ENCODE measurements at regions not wholly inside any gene's neighbourhood (a gene's known extent, or its start where the extent isn't known, plus 50 kb on each side); places are given as distances from the start of the nearest gene placed in this dataset.

DNA sequence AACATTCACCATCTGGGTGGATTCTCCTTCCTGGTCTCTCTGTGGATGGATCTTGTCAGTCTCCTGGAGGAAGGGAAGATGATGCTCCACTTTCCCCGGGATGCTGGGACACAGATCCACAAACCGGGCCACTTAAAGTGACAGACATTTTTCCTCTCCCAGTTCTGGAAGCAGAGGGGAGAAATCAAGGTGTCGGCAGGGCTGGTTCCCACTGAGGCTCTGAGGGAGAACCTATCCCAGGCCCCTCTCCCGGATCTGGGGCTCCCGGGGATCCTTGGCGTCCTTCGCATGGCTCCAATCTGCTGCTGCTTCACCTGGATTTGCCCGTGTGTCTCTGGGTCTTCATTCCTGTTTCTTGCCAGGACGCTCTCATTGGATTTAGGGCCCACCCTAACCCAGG is 263.1 kb upstream of the TNRC6C start:
- no peak overlapping the region for H3K4me3 ChIP-seq (ENCODE audit: low read length)
- no peak overlapping the region for H3K4me2 ChIP-seq (ENCODE audit: low read length)
- peaks cover 4% of the 10 kb centered on the region for H3K4me1 ChIP-seq (ENCODE audit: control insufficient read depth, insufficient read depth, low read length)
- H3K27me3 ChIP-seq (ENCODE audit: control insufficient read depth, insufficient read depth, low read length), result peaks cover 77% of the 10 kb centered on the region
- H3K9ac ChIP-seq (ENCODE audit: low read depth, low read length), result no peak overlapping the region
- H3K36me3 ChIP-seq (ENCODE audit: insufficient read depth, low read length), result no peaks in the 10 kb centered on the region
- no peaks in the 10 kb centered on the region for H3K9me3 ChIP-seq (replicated peaks; ENCODE audit: low read length)

DNA sequence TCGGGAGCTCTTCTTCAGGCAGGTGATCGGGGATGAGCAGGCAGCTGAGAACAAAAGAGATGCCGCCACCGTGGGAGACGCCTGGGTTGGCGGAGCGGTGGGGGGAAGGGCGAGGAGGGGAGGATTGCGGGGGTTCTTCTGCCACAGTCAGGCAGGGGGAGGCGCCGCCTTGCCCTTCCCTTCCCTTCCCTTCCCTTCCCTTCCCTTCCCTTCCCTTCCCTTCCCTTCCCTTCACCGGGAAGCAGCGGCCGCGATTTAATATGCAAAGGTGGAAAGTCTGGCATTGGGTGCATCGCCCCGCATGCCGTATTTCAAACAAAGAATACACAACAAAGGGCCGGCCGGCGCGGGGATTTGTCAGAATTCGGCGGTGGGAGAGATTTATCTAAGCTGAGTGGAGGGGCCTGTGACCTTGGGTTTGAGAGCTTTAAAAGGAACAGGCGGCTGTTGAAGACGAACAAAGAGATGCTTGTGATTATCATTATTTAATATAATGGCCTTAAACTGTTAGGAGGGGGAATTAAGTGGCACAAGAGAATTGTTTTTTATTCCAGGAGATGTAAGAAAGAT is 262.3 kb upstream of the TNRC6C start:
- H3K9me3 ChIP-seq (replicated peaks; ENCODE audit: low read length), result no peaks in the 10 kb centered on the region
- no peak overlapping the region for H3K4me2 ChIP-seq (ENCODE audit: low read length)
- no peaks in the 10 kb centered on the region for H3K4me1 ChIP-seq (ENCODE audit: control insufficient read depth, insufficient read depth, low read length)
- H3K4me3 ChIP-seq (ENCODE audit: low read length), result no peak overlapping the region
- no peaks in the 10 kb centered on the region for H3K36me3 ChIP-seq (ENCODE audit: insufficient read depth, low read length)
- peaks cover 77% of the 10 kb centered on the region for H3K27me3 ChIP-seq (ENCODE audit: control insufficient read depth, insufficient read depth, low read length)
- H3K9ac ChIP-seq (ENCODE audit: low read depth, low read length), result no peak overlapping the region

DNA sequence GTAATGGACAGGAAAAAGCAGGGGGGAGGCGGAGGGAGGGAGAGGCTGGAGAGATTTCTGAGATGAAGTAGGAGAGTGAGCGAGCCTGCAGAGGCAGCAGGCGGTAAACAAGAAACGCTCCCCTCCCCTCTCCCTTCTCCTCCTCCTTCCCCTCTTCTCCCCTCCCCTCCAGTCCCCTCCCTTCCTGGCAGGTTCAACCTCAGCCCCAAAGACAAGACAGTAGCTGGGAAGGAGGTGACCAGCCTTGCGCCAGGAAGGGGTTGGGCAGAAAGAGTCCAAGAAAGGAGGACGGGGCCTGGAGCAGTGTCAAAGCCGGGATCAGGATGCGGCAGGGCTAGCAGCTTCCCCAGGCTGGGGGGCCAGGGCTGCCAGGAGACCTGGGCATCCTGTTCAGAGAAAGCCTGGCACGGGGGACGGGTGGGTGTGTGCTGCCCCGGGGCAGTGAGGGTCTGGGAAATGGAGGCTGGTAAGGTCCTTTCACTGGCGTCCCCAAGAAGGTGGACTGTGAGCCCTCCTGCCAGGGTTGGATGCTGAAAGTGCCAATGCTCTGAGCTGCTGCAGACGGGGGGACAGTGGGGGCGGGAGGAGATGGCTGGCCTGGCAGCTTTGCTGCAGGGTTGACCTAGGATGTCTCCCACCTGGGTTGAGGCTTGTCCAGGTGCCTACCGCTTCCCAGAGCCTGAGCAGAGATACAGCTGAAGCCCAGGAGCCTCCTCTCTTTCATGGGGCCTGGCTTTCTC is 261.6 kb upstream of the TNRC6C start:
- Histone ChIP-seq H3K27me3 (ENCODE audit: control insufficient read depth, insufficient read depth, low read length) (peaks cover 70% of the 10 kb centered on the region), H3K9ac (ENCODE audit: low read depth, low read length) (no peak overlapping the region), H3K4me2 (ENCODE audit: low read length) (no peak overlapping the region), H3K9me3 (replicated peaks; ENCODE audit: low read length) (no peaks in the 10 kb centered on the region), H3K4me1 (ENCODE audit: control insufficient read depth, insufficient read depth, low read length) (no peaks in the 10 kb centered on the region), H3K36me3 (ENCODE audit: insufficient read depth, low read length) (no peaks in the 10 kb centered on the region), H3K4me3 (ENCODE audit: low read length) (no peak overlapping the region)

DNA sequence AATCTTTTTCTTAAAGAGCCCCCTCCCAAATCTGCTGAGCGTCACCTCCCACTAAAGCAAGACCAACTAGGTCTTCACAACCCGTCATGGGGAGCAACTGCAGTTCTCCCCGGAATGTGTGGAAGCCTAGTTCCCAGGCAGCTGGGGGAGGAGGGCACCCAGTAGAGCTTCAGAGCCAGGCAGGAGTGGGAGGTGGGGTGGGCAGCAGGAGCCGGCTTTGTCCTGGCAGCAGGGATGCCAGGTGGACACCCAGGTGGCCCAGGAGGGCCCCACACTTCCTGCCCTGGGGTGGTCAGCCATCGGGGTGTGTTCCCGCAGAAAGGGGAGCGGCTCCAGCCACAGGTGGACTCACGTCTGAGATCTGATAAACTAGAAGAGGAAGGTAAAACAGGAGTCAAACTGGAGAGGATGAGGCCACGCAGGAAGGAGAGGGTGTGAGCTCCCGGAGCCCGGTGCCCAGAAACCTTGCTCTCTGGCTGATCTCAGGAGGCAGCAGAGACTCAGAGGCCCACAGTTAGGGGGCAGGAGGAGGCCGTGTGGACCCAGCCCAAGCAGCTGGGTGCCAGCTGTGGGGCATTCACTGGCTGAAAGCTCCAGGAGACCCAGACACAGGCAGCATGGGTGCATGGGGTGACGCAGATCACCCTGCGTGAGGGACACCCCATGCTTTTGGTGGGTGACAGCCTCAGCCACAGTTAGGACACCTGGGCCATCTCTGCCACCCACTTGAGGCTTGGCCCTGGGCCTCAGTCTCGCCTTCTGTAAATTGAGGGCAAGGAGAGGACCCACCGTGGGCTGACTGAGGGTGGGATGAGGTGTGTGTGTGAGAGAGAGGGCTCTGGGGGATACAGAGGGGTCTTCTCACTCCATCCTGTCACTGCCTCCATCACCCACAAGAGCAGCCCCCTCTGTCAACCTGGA is 260.8 kb upstream of the TNRC6C start:
- H3K4me3 ChIP-seq (ENCODE audit: low read length), result no peak overlapping the region
- no peaks in the 10 kb centered on the region for H3K36me3 ChIP-seq (ENCODE audit: insufficient read depth, low read length)
- H3K9me3 ChIP-seq (replicated peaks; ENCODE audit: low read length), result no peaks in the 10 kb centered on the region
- H3K4me2 ChIP-seq (ENCODE audit: low read length), result no peak overlapping the region
- no peak overlapping the region for H3K9ac ChIP-seq (ENCODE audit: low read depth, low read length)
- no peaks in the 10 kb centered on the region for H3K4me1 ChIP-seq (ENCODE audit: control insufficient read depth, insufficient read depth, low read length)
- H3K27me3 ChIP-seq (ENCODE audit: control insufficient read depth, insufficient read depth, low read length), result peaks cover 62% of the 10 kb centered on the region

DNA sequence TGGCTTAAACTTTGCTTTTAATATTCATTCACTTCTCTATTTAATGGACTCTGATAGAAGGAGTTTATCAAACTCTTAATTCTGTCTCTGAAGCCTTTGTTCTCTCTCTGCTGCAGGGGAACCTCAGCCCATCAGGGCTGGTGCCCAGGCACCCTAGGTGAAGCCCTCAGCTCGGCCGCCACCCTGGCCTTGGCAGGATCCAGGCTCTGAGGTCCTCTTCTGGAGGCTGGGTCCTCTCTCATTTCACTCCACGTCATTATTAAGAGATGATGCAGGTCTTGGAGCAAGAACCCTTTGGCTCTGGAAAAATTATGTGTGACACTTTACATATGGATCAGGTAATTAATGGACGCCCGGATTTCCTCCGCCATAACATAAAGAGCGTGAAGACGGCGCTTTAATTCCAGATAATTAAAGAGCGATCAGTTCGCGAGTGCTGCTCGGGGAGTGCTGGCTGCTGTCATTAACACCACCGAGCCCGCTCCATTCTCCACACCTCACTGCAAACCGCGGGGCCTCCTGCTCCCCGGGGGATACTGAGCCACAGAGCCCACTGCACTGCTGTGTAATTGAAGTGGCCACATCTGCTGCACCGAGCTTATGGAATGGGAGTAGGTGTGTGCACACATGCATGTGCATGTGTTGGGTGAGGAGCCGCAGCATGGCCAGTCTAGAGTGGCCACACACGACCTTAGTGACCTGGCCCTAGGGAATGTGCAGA is 259.4 kb upstream of the TNRC6C start:
- no peak overlapping the region for H3K4me3 ChIP-seq (ENCODE audit: low read length)
- peaks cover 50% of the 10 kb centered on the region for H3K27me3 ChIP-seq (ENCODE audit: control insufficient read depth, insufficient read depth, low read length)
- peaks cover 4% of the 10 kb centered on the region for H3K9me3 ChIP-seq (replicated peaks; ENCODE audit: low read length)
- no peak overlapping the region for H3K9ac ChIP-seq (ENCODE audit: low read depth, low read length)
- H3K4me2 ChIP-seq (ENCODE audit: low read length), result no peak overlapping the region
- no peaks in the 10 kb centered on the region for H3K4me1 ChIP-seq (ENCODE audit: control insufficient read depth, insufficient read depth, low read length)
- no peaks in the 10 kb centered on the region for H3K36me3 ChIP-seq (ENCODE audit: insufficient read depth, low read length)

DNA sequence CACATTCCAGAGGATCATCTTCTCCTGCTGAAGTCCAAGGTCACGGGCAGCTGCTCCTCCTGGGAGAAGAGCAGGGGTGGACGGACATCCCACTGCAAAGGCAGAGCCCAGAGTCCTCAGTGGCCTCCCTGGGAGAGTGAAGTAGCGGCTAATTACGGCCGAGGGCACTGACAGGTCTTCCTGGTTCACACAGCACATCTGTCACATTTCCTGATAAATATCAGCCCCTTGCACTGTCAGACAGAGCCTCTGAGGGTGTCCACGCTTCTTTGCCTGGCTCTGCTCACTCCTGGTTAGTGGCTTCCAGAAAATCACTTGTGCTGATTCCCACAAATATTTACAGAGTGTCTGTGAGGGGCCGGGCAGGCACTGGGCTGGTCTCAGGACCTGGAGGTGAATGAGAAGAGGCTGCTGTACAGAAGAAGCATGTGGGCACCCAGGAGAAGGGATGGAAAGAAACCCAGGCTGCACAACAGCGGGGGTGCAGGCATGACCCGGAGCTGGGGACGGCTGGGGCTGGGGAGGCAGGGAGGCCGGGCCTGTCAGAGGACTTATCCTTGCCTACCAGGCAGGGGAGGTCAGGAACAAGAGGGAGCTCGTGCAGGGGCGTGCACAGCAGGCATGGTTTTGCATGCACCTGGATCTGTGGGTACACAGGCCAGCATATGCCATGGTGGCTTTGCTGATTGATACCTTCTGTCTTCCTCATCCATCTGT is 258.2 kb upstream of the TNRC6C start:
- Histone ChIP-seq H3K4me2 (ENCODE audit: low read length) (no peak overlapping the region), H3K9me3 (replicated peaks; ENCODE audit: low read length) (peaks cover 17% of the 10 kb centered on the region), H3K36me3 (ENCODE audit: insufficient read depth, low read length) (no peaks in the 10 kb centered on the region), H3K4me1 (ENCODE audit: control insufficient read depth, insufficient read depth, low read length) (no peaks in the 10 kb centered on the region), H3K4me3 (ENCODE audit: low read length) (no peak overlapping the region), H3K9ac (ENCODE audit: low read depth, low read length) (no peak overlapping the region), H3K27me3 (ENCODE audit: control insufficient read depth, insufficient read depth, low read length) (peaks cover 46% of the 10 kb centered on the region)

DNA sequence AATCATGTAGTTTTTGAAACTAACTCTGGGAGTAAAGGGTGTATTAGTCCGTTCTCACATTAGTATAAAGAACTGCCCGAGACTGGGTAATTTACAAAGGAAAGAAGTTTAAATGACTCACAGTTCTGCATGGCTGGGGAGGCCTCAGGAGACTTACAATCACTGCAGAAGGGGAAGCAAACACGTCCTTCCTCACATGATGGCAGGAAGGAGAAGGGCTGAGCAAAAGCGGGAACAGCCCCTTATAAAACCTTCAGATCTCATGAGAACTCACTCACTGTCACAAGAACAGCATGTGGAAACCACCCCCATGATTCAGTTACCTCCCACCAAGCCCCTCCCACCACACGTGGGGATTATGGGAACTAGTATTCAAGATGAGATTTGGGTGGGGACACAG is 256.5 kb upstream of the TNRC6C start:
- Histone ChIP-seq H3K4me1 (ENCODE audit: control insufficient read depth, insufficient read depth, low read length) (no peaks in the 10 kb centered on the region), H3K27me3 (ENCODE audit: control insufficient read depth, insufficient read depth, low read length) (peaks cover 38% of the 10 kb centered on the region), H3K9ac (ENCODE audit: low read depth, low read length) (no peak overlapping the region), H3K4me3 (ENCODE audit: low read length) (no peak overlapping the region), H3K9me3 (replicated peaks; ENCODE audit: low read length) (peaks cover 17% of the 10 kb centered on the region), H3K4me2 (ENCODE audit: low read length) (no peak overlapping the region), H3K36me3 (ENCODE audit: insufficient read depth, low read length) (no peaks in the 10 kb centered on the region)

DNA sequence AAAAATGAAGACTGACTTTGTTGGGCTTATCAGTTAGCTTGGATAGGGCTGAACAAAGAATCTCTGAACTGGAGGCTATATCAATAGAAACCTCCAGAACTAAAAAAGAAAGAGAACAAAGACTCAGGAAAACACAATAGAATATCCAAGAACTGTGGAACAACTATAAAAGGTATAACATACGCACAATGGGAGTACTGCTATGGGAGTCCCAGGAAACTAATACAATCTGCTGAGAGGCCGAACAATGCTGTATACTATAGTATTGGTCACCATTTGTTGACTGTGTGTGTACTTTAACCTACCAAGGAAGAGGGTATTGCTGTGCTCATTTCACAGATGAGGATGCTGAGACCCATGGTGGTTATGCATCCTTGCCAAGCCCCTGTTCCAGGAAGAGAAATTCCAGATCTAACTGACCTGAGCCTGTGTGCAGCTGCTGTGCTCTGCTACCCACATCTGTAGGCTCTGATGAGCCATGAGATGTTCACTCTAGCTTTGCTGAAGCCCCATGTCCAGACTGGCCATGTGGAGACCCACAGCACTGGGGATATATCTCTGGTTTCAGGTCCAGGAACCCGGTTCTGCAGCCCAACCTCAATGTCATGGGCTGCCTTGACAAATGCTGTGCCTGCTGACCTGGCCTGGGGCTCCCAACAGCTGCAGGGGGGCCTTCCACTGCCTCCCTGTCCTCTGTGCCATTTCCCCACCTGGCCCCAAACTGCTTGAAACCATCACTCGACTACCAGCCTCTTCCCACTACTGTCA is 254.3 kb upstream of the TNRC6C start:
- H3K27me3 ChIP-seq (ENCODE audit: control insufficient read depth, insufficient read depth, low read length), result peaks cover 27% of the 10 kb centered on the region
- H3K4me3 ChIP-seq (ENCODE audit: low read length), result no peak overlapping the region
- H3K4me2 ChIP-seq (ENCODE audit: low read length), result no peak overlapping the region
- H3K4me1 ChIP-seq (ENCODE audit: control insufficient read depth, insufficient read depth, low read length), result no peaks in the 10 kb centered on the region
- no peaks in the 10 kb centered on the region for H3K36me3 ChIP-seq (ENCODE audit: insufficient read depth, low read length)
- H3K9me3 ChIP-seq (replicated peaks; ENCODE audit: low read length), result peaks cover 17% of the 10 kb centered on the region
- H3K9ac ChIP-seq (ENCODE audit: low read depth, low read length), result no peak overlapping the region

DNA sequence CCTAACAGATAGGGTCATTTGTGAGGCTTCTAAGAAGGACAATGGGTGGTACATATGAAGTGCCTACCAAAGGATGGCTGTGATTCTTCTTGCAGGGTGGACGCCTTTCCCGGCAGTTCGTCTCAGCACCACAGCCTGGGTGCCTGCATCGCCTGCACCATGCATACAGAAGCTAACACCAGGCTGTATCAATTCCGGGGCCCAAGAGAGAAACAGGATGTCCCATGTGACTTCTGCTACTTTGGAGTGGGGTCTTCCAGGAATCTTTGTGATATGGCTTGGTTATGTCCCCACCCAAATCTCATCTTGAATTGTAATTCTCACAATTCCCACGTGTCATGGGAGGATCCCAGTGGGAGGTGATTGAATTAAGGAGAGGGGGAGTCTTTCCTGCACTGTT is 251.6 kb upstream of the TNRC6C start:
- Histone ChIP-seq H3K27me3 (ENCODE audit: control insufficient read depth, insufficient read depth, low read length) (peaks cover 24% of the 10 kb centered on the region), H3K9me3 (replicated peaks; ENCODE audit: low read length) (peaks cover 17% of the 10 kb centered on the region), H3K4me2 (ENCODE audit: low read length) (no peak overlapping the region), H3K4me3 (ENCODE audit: low read length) (no peak overlapping the region), H3K36me3 (ENCODE audit: insufficient read depth, low read length) (no peaks in the 10 kb centered on the region), H3K9ac (ENCODE audit: low read depth, low read length) (no peak overlapping the region), H3K4me1 (ENCODE audit: control insufficient read depth, insufficient read depth, low read length) (no peaks in the 10 kb centered on the region)

DNA sequence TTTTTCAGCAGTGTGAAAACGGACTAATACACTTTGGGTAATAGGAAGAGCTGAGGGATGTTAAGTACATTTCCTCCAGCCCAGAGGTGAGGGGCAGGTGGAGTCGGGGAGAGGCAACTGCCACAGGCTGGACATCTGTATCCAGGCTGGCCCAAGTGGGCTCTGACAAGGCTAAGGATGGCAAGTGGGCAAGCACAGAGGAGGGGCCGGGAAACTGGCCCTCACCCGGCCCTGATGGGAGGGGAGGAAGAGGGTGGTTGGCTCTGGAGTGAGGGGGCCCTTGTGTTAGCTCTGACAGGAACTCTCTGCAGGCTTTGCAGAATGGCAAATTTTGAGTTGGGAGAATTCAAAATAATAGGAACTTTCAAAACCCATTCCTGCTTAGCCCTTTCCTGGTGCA is 251.0 kb upstream of the TNRC6C start:
- Histone ChIP-seq H3K4me2 (ENCODE audit: low read length) (no peak overlapping the region), H3K36me3 (ENCODE audit: insufficient read depth, low read length) (no peaks in the 10 kb centered on the region), H3K9me3 (replicated peaks; ENCODE audit: low read length) (peaks cover 17% of the 10 kb centered on the region), H3K9ac (ENCODE audit: low read depth, low read length) (no peak overlapping the region), H3K27me3 (ENCODE audit: control insufficient read depth, insufficient read depth, low read length) (peaks cover 26% of the 10 kb centered on the region), H3K4me3 (ENCODE audit: low read length) (no peak overlapping the region), H3K4me1 (ENCODE audit: control insufficient read depth, insufficient read depth, low read length) (no peaks in the 10 kb centered on the region)
